AG04449 (cell line): ENCODE measurements at regions not wholly inside any gene's neighbourhood (a gene's known extent, or its start where the extent isn't known, plus 50 kb on each side); places are given as distances from the start of the nearest gene placed in this dataset.

Source experiments
- CTCF ChIA-PET: fragments of 350-600 bp; formaldehyde crosslinking; extraction: SDS; loops from one replicate; lab custom pipeline; 2021; ENCODE audit warnings: antibody characterized with exemption; lab: Yijun Ruan, JAX
- POLR2A ChIA-PET: fragments of 400-600, 350-600 bp; formaldehyde crosslinking; extraction: SDS; loops from one replicate; lab custom pipeline; 2020; ENCODE audit warnings: antibody characterized with exemption, inconsistent platforms; lab: Yijun Ruan, JAX
- DNase-seq: peaks from one replicate; pipeline ENCODE4 v3.0.0-alpha.2; 2010; ENCODE audit warnings: low read depth, low spot score
- H3K4me3 ChIP-seq: 2 replicates; pipeline ENCODE4 v1.5.1; 2011; ENCODE audit warnings: low read depth, mild to moderate bottlenecking, control low read depth, low read length
- CTCF ChIP-seq: IDR thresholded peaks from one replicate; pipeline ENCODE4 v1.5.1; 2011; ENCODE audit warnings: mild to moderate bottlenecking, moderate library complexity, low read length, control low read depth, inconsistent platforms; ENCODE audit not compliant: insufficient read depth; ENCODE audit errors: missing control alignments

- no peak for DNase-seq
- POLR2A ChIA-PET, result no interaction called here
- H3K4me3 ChIP-seq, result no peak overlapping the region
- CTCF ChIA-PET, result no interaction called here
- no peak for TF ChIP-seq CTCF
Measured at GRCh38 chr5:6872441-6873160, 159.4 kb downstream of the TENT4A start.

- H3K4me3 ChIP-seq, result no peak overlapping the region
- ChIA-PET POLR2A (no interaction called here), CTCF (no interaction called here)
Measured at GRCh38 chr5:6873359-6873758, 160.1 kb downstream of the TENT4A start.

GRCh38 chr5:6875376-6875775, 162.1 kb downstream of the TENT4A start:
- no peak for TF ChIP-seq CTCF
- POLR2A ChIA-PET, result no interaction called here
- H3K4me3 ChIP-seq, result no peak overlapping the region
- no peak for DNase-seq
- CTCF ChIA-PET, result no interaction called here

More at GRCh38 chr5:6873359-6873758, 160.1 kb downstream of the TENT4A start:
- DNase-seq, result no peak
- no peak for TF ChIP-seq CTCF

- no peak for DNase-seq
- CTCF ChIA-PET, result no interaction called here
- POLR2A ChIA-PET, result no interaction called here
- TF ChIP-seq CTCF, result no peak
- no peak overlapping the region for H3K4me3 ChIP-seq
Measured at GRCh38 chr5:6877986-6878828, 165.0 kb downstream of the TENT4A start.

- ChIA-PET CTCF (no interaction called here), POLR2A (no interaction called here)
- TF ChIP-seq CTCF, result no peak
- no peak for DNase-seq
- H3K4me3 ChIP-seq, result no peak overlapping the region
Measured at GRCh38 chr5:6885581-6885980, 172.3 kb downstream of the TENT4A start.

- CTCF ChIA-PET, result no interaction called here
- POLR2A ChIA-PET, result no interaction called here
- H3K4me3 ChIP-seq, result no peak overlapping the region
- no peak for DNase-seq
- TF ChIP-seq CTCF, result no peak
Measured at GRCh38 chr5:6886866-6887265, 173.6 kb downstream of the TENT4A start.
